HCT116 (cell line): ENCODE measurements at regions not wholly inside any gene's neighbourhood (a gene's known extent, or its start where the extent isn't known, plus 50 kb on each side); places are given as distances from the start of the nearest gene placed in this dataset.

Source experiments
- EGR1 ChIP-seq: IDR thresholded peaks from 2 replicates; pipeline ENCODE4 v1.6.1; 2012; ENCODE audit warnings: low read depth
- EZH2 ChIP-seq: fragments of 200-600 bp; sonication (generic); IDR thresholded peaks from 2 replicates; pipeline ENCODE4 v1.6.1; 2017; ENCODE audit warnings: antibody characterized with exemption, mixed run types
- POLR2A ChIP-seq: IDR thresholded peaks from 2 replicates; pipeline ENCODE4 v1.7.0; 2011; ENCODE audit warnings: borderline replicate concordance; ENCODE audit not compliant: insufficient read depth, insufficient read length; ENCODE audit errors: extremely low read depth
- TCF7L2 ChIP-seq: IDR thresholded peaks from 2 replicates; pipeline ENCODE4 v1.7.0; 2011; ENCODE audit warnings: borderline replicate concordance, inconsistent platforms; ENCODE audit not compliant: insufficient read depth, insufficient read length; ENCODE audit errors: extremely low read depth
- YY1 ChIP-seq: IDR thresholded peaks from 2 replicates; pipeline ENCODE4 v1.6.1; 2011; ENCODE audit warnings: low read length, low read depth, moderate library complexity, mild to moderate bottlenecking; ENCODE audit not compliant: insufficient replicate concordance; ENCODE audit errors: extremely low read depth
- TF ChIP-seq, protein P1 (sequence below), 3 experiments: fragments of 200-600 bp in 1 of 3; sonication (generic) in 1 of 3; IDR thresholded peaks in 2 of 3; conservative IDR thresholded peaks in 1 of 3; 2 replicates each; pipeline ENCODE4 v1.5.1; 2012 to 2017; ENCODE audit warnings: low read depth in 2 of 3, low read length in 2 of 3, antibody characterized with exemption in 1 of 3, borderline replicate concordance in 1 of 3, control low read depth in 1 of 3, mild to moderate bottlenecking in 1 of 3, mixed read lengths in 1 of 3, mixed run types in 1 of 3, moderate library complexity in 1 of 3; ENCODE audit not compliant: insufficient read depth in 1 of 3

- TF ChIP-seq POLR2A: no peak
- TF ChIP-seq, protein P1, sequence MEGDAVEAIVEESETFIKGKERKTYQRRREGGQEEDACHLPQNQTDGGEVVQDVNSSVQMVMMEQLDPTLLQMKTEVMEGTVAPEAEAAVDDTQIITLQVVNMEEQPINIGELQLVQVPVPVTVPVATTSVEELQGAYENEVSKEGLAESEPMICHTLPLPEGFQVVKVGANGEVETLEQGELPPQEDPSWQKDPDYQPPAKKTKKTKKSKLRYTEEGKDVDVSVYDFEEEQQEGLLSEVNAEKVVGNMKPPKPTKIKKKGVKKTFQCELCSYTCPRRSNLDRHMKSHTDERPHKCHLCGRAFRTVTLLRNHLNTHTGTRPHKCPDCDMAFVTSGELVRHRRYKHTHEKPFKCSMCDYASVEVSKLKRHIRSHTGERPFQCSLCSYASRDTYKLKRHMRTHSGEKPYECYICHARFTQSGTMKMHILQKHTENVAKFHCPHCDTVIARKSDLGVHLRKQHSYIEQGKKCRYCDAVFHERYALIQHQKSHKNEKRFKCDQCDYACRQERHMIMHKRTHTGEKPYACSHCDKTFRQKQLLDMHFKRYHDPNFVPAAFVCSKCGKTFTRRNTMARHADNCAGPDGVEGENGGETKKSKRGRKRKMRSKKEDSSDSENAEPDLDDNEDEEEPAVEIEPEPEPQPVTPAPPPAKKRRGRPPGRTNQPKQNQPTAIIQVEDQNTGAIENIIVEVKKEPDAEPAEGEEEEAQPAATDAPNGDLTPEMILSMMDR (IDR thresholded peaks at IDR 0.05 in 2 of 3, conservative IDR thresholded peaks at IDR 0.05 in 1 of 3; ENCODE audit: borderline replicate concordance in 1 of 3, insufficient read depth in 1 of 3, low read depth in 2 of 3, low read length in 2 of 3): no peak
- TF ChIP-seq EGR1: no peak
- no peak for TF ChIP-seq EZH2
- no peak for TF ChIP-seq YY1
- TF ChIP-seq TCF7L2: no peak
These were observed 144.2 kb upstream of the PCDH18 start for GRCh38 chr4:137676357-137676998.
